Mesenchymal stem cell (in vitro differentiated cells and primary cell): ENCODE measurements at regions not wholly inside any gene's neighbourhood (a gene's known extent, or its start where the extent isn't known, plus 50 kb on each side); places are given as distances from the start of the nearest gene placed in this dataset.
"Not testable (repeated sequence)": the region's sequence is repeated elsewhere in the genome, so short reads cannot be mapped to it uniquely, and the experiment has no call there.

Experiments
- DNase-seq: peaks from one replicate; pipeline ENCODE4 v3.0.0-alpha.2; 2013
- H2AFZ ChIP-seq: one replicate; pipeline ENCODE4 v1.6.1; 2013; ENCODE audit warnings: low read depth, mild to moderate bottlenecking, control low read depth, inconsistent platforms, low read length, moderate library complexity
- H2AK5ac ChIP-seq: 2 replicates; pipeline ENCODE4 v1.6.1; 2013; ENCODE audit warnings: low read length, moderate library complexity, mild to moderate bottlenecking, inconsistent platforms; ENCODE audit not compliant: severe bottlenecking
- H2BK120ac ChIP-seq: one replicate; pipeline ENCODE4 v1.6.1; 2013; ENCODE audit warnings: low read depth, mild to moderate bottlenecking, inconsistent platforms, low read length, moderate library complexity
- H2BK12ac ChIP-seq, 2 experiments: one replicate each; pipeline ENCODE4 v1.6.1; 2013; ENCODE audit warnings: inconsistent platforms in 2 of 2, low read length in 2 of 2, mild to moderate bottlenecking in 2 of 2, moderate library complexity in 2 of 2, control low read depth in 1 of 2
- H2BK15ac ChIP-seq: one replicate; pipeline ENCODE4 v1.6.1; 2013; ENCODE audit warnings: mild to moderate bottlenecking, low read depth, inconsistent platforms; ENCODE audit not compliant: poor library complexity, severe bottlenecking
- H2BK5ac ChIP-seq: 2 replicates; pipeline ENCODE4 v1.6.1; 2013; ENCODE audit warnings: low read depth, mild to moderate bottlenecking, low read length, control low read depth, inconsistent platforms; ENCODE audit not compliant: poor library complexity, severe bottlenecking
- H3K14ac ChIP-seq, 2 experiments: one replicate each; pipeline ENCODE4 v1.6.1; 2013; ENCODE audit warnings: inconsistent platforms in 2 of 2, low read length in 2 of 2, control low read depth in 1 of 2, mild to moderate bottlenecking in 1 of 2, moderate library complexity in 1 of 2
- H3K18ac ChIP-seq, 2 experiments: one replicate each; pipeline ENCODE4 v1.6.1; 2013; ENCODE audit warnings: inconsistent platforms in 2 of 2, low read length in 2 of 2, control low read depth in 1 of 2, low read depth in 1 of 2, mild to moderate bottlenecking in 1 of 2
- H3K23ac ChIP-seq, 2 experiments: one replicate each; pipeline ENCODE4 v1.6.1; 2013; ENCODE audit warnings: inconsistent platforms in 2 of 2, low read length in 2 of 2, mild to moderate bottlenecking in 2 of 2, moderate library complexity in 2 of 2, control low read depth in 1 of 2
- H3K27ac ChIP-seq: 2 replicates; pipeline ENCODE4 v1.5.1; 2013; ENCODE audit warnings: mild to moderate bottlenecking, moderate library complexity, low read length, control low read depth, inconsistent platforms; ENCODE audit not compliant: poor library complexity, severe bottlenecking
- H3K27me3 ChIP-seq, 2 experiments: 2 replicates each; pipeline versions ENCODE4 v1.6.1 to v1.7.0; 2013; ENCODE audit warnings: low read length in 2 of 2, mild to moderate bottlenecking in 2 of 2, moderate library complexity in 2 of 2, control low read depth in 1 of 2, inconsistent platforms in 1 of 2; ENCODE audit not compliant: control insufficient read depth in 1 of 2, insufficient read depth in 1 of 2
- H3K36me3 ChIP-seq, 2 experiments: 2 replicates each; pipeline versions ENCODE4 v1.6.1 to v1.7.0; 2013; ENCODE audit warnings: low read length in 2 of 2, control low read depth in 1 of 2, inconsistent platforms in 1 of 2, low read depth in 1 of 2, mild to moderate bottlenecking in 1 of 2; ENCODE audit not compliant: insufficient read depth in 2 of 2, control insufficient read depth in 1 of 2
- H3K4ac ChIP-seq, 2 experiments: one replicate each; pipeline ENCODE4 v1.6.1; 2013; ENCODE audit warnings: inconsistent platforms in 2 of 2, low read length in 2 of 2, mild to moderate bottlenecking in 2 of 2, moderate library complexity in 2 of 2, control low read depth in 1 of 2, low read depth in 1 of 2
- H3K4me1 ChIP-seq: 2 replicates; pipeline ENCODE4 v1.6.1; 2013; ENCODE audit warnings: low read depth, low read length, control low read depth; ENCODE audit not compliant: control insufficient read depth, insufficient read depth
- H3K4me2 ChIP-seq: 2 replicates; pipeline ENCODE4 v1.6.1; 2013; ENCODE audit warnings: low read length, mild to moderate bottlenecking, inconsistent platforms; ENCODE audit not compliant: poor library complexity, severe bottlenecking
- H3K4me3 ChIP-seq, 2 experiments: 2 replicates each; pipeline versions ENCODE4 v1.5.1 to v1.7.0; 2013; ENCODE audit warnings: low read length in 2 of 2, mild to moderate bottlenecking in 2 of 2, control low read depth in 1 of 2, low read depth in 1 of 2; ENCODE audit not compliant: insufficient read depth in 1 of 2
- H3K79me1 ChIP-seq: replicated peaks from 2 replicates; pipeline ENCODE4 v1.6.1; 2013; ENCODE audit warnings: mild to moderate bottlenecking, control low read depth, low read length, inconsistent platforms; ENCODE audit not compliant: poor library complexity, severe bottlenecking
- H3K9ac ChIP-seq: 2 replicates; pipeline ENCODE4 v1.7.0; 2013; ENCODE audit warnings: mild to moderate bottlenecking, low read length, moderate library complexity
- H3K9me3 ChIP-seq: 2 replicates; pipeline ENCODE4 v1.7.0; 2013; ENCODE audit warnings: mild to moderate bottlenecking, low read length; ENCODE audit not compliant: control insufficient read depth
- H4K8ac ChIP-seq: one replicate; pipeline ENCODE4 v1.6.1; 2013; ENCODE audit warnings: inconsistent platforms, mild to moderate bottlenecking, low read length, moderate library complexity
- H4K91ac ChIP-seq: one replicate; pipeline ENCODE4 v1.6.1; 2013; ENCODE audit warnings: mild to moderate bottlenecking, low read length, inconsistent platforms
- WGBS: methylation state at CpG from one replicate; pipeline ENCODE4 v1.1.7; 2013; ENCODE audit warnings: mixed read lengths; 5-methylcytosine and 5-hydroxymethylcytosine counted together

DNA sequence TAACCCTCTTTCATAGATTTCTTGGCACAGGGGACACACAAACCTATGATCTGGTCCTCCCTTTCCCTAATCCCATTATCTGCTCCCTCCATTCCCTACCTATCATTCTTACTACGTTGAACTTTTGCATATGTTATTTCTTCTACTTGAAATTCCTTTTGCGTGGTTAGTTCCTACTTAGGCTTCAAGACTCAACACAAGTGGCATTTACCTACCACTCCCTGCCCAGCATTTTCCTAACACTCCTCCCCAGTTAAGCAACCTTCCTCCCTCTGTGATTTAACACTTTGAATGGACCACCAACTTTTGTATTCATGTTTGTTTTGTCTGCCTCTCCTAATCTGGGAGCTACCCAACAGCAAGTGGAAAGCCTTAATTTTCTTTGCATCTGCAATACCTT lies 1113.7 kb downstream of the STIM2 start:
- H3K14ac ChIP-seq: no peak overlapping the region
- H3K36me3 ChIP-seq: no peaks in the 10 kb centered on the region
- no peak overlapping the region for H2BK15ac ChIP-seq
- H3K4me1 ChIP-seq: no peaks in the 10 kb centered on the region
- no peaks in the 10 kb centered on the region for H3K27me3 ChIP-seq
- no peak overlapping the region for H2BK120ac ChIP-seq
- no peak overlapping the region for H3K18ac ChIP-seq
- no peak overlapping the region for H2BK12ac ChIP-seq
- H4K91ac ChIP-seq: no peak overlapping the region
- H3K4ac ChIP-seq: no peak overlapping the region
- no peak overlapping the region for H2BK5ac ChIP-seq
- no peak overlapping the region for H2AK5ac ChIP-seq
- no peak overlapping the region for H3K4me3 ChIP-seq
- 44% methylated on average over 2 of the region's 2 CpGs for WGBS
- H3K79me1 ChIP-seq: no peaks in the 10 kb centered on the region
- H2AFZ ChIP-seq: no peak overlapping the region
- H4K8ac ChIP-seq: no peak overlapping the region
- no peak overlapping the region for H3K27ac ChIP-seq
- no peak overlapping the region for H3K9ac ChIP-seq
- H3K9me3 ChIP-seq: no peaks in the 10 kb centered on the region
- no peak overlapping the region for H3K23ac ChIP-seq
- no peak for DNase-seq
- no peak overlapping the region for H3K4me2 ChIP-seq

DNA sequence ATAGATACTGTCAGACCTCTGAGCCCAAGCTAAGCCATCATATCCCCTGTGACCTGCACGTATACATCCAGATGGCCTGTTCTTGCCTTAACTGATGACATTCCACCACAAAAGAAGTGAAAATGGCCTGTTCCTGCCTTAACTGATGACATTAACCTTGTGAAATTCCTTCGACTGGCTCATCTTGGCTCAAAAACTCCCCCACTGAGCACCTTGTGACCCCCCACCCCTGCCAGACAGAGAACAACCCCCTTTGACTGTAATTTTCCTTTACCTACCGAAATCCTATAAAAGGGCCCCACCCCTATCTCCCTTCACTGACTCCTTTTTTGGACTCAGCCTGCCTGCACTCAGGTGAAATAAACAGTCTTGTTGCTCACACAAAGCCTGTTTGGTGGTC lies 1114.2 kb downstream of the STIM2 start:
- H3K4me3 ChIP-seq, H3K4ac ChIP-seq, H3K18ac ChIP-seq, H3K4me2 ChIP-seq, H3K23ac ChIP-seq, H3K9me3 ChIP-seq, DNase-seq, H2AFZ ChIP-seq, H3K14ac ChIP-seq, H3K4me1 ChIP-seq, H2AK5ac ChIP-seq, H3K9ac ChIP-seq, H3K27me3 ChIP-seq, H2BK5ac ChIP-seq, H2BK15ac ChIP-seq, H3K27ac ChIP-seq, H2BK120ac ChIP-seq, H3K79me1 ChIP-seq, H3K36me3 ChIP-seq, H4K8ac ChIP-seq, H4K91ac ChIP-seq, H2BK12ac ChIP-seq: not testable (repeated sequence)
- 54% methylated on average over 3 of the region's 3 CpGs for WGBS

DNA sequence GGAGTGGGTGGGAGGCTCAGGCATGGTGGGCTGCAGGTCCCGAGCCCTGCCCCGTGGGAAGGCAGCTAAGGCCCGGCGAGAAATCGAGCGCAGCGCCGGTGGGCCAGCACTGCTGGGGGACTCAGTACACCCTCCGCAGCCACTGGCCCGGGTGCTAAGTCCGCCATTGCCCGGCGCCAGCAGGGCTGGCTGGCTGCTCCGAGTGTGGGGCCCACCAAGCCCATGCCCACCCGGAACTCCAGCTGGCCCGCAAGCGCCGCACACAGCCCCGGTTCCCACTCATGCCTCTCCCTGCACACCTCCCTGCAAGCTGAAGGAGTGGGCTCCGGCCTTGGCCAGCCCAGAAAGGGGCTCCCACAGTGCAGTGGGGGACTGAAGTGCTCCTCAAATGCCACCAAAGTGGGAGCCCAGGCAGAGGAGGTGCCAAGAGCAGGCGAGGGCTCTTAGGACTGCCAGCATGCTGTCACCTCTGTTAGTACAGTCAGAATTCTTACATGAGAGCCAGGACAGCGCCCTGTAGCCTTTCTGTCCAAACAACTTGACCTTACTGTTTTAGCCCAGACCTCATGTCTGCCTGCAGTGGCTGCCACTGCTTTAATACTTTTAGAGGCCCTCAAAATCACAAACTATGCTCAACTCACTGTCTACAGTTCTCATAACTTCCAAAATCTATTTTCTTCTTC lies 1117.9 kb downstream of the STIM2 start:
- not testable (repeated sequence) for H4K91ac ChIP-seq, H3K9ac ChIP-seq, H3K79me1 ChIP-seq, H2AFZ ChIP-seq, H3K4me2 ChIP-seq, H2BK15ac ChIP-seq, H3K9me3 ChIP-seq, H3K27me3 ChIP-seq, H3K4me3 ChIP-seq, H3K4ac ChIP-seq, H3K36me3 ChIP-seq, H2AK5ac ChIP-seq, H3K23ac ChIP-seq, H2BK5ac ChIP-seq, H4K8ac ChIP-seq, H2BK12ac ChIP-seq, H2BK120ac ChIP-seq, H3K14ac ChIP-seq, H3K4me1 ChIP-seq, DNase-seq, H3K18ac ChIP-seq, H3K27ac ChIP-seq
- 90% methylated on average over 12 of the region's 22 CpGs for WGBS

DNA sequence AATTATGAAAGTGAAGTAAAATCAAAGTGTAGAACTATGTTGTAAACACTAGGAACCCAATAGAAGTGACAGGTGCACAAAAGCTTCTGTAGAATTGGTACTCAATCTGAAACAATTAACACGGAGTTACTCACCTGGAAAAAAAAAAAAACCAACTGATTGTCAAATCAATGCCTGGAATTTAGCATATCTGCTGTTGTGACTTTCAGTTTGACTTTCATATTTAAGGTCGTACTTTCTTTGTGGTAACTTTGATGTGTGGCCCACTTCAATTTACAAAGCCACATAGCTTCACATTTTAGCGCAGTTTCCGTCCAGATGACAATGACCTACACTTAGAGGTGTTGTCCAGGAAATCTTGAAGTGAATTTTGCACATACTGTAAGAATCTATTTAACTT lies 1124.9 kb downstream of the STIM2 start:
- Histone ChIP-seq H3K36me3 (no peaks in the 10 kb centered on the region), H3K14ac (no peak overlapping the region), H3K4me1 (no peaks in the 10 kb centered on the region), H4K8ac (no peak overlapping the region), H3K23ac (no peak overlapping the region), H3K4me2 (no peak overlapping the region), H3K27ac (no peak overlapping the region), H2AFZ (no peak overlapping the region), H3K27me3 (no peaks in the 10 kb centered on the region), H3K9ac (no peak overlapping the region), H3K9me3 (no peaks in the 10 kb centered on the region), H2AK5ac (no peak overlapping the region), H2BK5ac (no peak overlapping the region), H3K4ac (no peak overlapping the region), H3K4me3 (no peak overlapping the region), H4K91ac (no peak overlapping the region), H2BK120ac (no peak overlapping the region), H3K18ac (no peak overlapping the region), H2BK15ac (no peak overlapping the region), H3K79me1 (no peaks in the 10 kb centered on the region), H2BK12ac (no peak overlapping the region)
- WGBS: 92% methylated on average over 2 of the region's 4 CpGs
- DNase-seq: no peak
